ENCODE measurements at regions not wholly inside any gene's neighbourhood (a gene's known extent, or its start where the extent isn't known, plus 50 kb on each side); places are given as distances from the start of the nearest gene placed in this dataset.

DNA sequence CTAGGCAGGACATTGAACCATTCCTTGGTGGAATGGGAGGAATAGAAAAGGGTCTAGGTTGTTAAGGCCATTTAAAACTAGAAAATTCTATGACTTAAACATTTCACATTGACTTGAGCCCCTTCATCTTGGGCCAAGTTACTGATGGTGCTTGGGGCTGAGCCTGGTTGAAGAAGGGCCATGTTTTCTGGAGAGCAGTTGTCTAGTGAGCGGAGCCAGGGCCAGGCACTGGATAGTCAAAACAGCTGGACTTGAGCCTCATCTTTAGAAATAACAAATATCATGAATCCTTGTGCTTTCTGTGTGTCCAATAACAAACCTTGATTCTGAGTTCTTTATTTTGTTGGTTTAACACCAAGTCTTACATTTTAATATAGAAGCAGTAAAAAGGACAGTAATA lies 134.6 kb upstream of the TCF21 start:
- TF ChIP-seq, protein P1, sequence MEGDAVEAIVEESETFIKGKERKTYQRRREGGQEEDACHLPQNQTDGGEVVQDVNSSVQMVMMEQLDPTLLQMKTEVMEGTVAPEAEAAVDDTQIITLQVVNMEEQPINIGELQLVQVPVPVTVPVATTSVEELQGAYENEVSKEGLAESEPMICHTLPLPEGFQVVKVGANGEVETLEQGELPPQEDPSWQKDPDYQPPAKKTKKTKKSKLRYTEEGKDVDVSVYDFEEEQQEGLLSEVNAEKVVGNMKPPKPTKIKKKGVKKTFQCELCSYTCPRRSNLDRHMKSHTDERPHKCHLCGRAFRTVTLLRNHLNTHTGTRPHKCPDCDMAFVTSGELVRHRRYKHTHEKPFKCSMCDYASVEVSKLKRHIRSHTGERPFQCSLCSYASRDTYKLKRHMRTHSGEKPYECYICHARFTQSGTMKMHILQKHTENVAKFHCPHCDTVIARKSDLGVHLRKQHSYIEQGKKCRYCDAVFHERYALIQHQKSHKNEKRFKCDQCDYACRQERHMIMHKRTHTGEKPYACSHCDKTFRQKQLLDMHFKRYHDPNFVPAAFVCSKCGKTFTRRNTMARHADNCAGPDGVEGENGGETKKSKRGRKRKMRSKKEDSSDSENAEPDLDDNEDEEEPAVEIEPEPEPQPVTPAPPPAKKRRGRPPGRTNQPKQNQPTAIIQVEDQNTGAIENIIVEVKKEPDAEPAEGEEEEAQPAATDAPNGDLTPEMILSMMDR (IDR thresholded peaks at IDR 0.05; ENCODE audit: insufficient read depth, low read length, poor library complexity, severe bottlenecking), result no peak
- DNase-seq (ENCODE audit: low read depth), result no peak
- Histone ChIP-seq H3K27me3 (ENCODE audit: control insufficient read depth, insufficient read depth, low read length) (no peaks in the 10 kb centered on the region), H3K36me3 (ENCODE audit: control insufficient read depth, insufficient read depth, low read length) (no peaks in the 10 kb centered on the region), H3K4me3 (ENCODE audit: low read depth, low read length) (no peak overlapping the region)

DNA sequence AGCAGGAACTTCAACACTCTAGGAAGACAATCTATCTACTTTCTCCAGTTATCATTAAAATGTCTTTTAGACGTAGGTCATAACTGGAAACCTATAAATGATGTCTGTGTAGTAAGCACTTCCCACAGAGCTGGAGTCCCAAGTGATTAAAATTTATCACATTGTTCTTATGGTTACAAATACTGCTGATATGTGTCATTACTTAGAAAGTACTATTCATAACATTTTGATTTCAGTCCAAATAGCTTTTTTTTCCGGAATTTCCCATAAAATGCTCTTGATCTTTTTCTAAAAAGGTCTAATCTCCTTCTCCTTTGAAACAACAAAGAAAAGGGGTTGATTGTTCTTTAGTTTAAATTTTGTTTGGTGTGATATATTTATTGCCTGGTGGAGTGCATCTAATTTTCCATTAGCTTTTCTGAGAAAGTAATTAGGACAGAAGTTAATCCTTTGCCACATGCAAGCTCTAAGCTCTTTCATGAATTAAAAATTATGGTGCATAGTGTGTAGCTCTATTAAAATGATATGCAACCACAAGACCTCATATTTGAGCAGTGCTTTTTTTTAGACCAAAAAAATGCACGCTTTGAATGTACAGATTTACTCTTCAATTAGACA lies 132.7 kb upstream of the TCF21 start:
- DNase-seq (ENCODE audit: low read depth), result no peak
- TF ChIP-seq, protein P1 (IDR thresholded peaks at IDR 0.05; ENCODE audit: insufficient read depth, low read length, poor library complexity, severe bottlenecking), result no peak
- no peaks in the 10 kb centered on the region for H3K36me3 ChIP-seq (ENCODE audit: control insufficient read depth, insufficient read depth, low read length)
- no peaks in the 10 kb centered on the region for H3K27me3 ChIP-seq (ENCODE audit: control insufficient read depth, insufficient read depth, low read length)
- H3K4me3 ChIP-seq (ENCODE audit: low read depth, low read length), result no peak overlapping the region

DNA sequence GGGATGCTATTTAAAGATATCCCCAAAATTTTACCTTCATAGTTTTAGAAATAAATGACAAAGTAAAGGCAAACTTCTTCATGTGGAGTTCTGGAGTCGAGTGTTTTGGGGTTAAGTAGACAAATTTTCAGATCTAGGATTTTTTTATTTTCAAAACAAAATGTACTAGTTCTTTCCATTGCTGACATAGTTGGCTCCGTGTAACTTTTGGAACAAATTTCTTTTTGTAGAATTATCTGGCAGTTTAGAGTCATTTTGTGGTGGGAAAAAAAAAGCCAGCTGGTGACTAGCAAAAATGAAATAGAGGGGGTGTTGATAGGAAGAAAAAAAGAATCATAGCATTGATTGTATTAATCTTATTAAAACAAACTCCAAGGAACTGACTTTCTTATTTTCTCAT lies 131.6 kb upstream of the TCF21 start:
- no peak for DNase-seq (ENCODE audit: low read depth)
- Histone ChIP-seq H3K36me3 (ENCODE audit: control insufficient read depth, insufficient read depth, low read length) (no peaks in the 10 kb centered on the region), H3K27me3 (ENCODE audit: control insufficient read depth, insufficient read depth, low read length) (no peaks in the 10 kb centered on the region), H3K4me3 (ENCODE audit: low read depth, low read length) (no peak overlapping the region)
- TF ChIP-seq, protein P1 (IDR thresholded peaks at IDR 0.05; ENCODE audit: insufficient read depth, low read length, poor library complexity, severe bottlenecking), result no peak

DNA sequence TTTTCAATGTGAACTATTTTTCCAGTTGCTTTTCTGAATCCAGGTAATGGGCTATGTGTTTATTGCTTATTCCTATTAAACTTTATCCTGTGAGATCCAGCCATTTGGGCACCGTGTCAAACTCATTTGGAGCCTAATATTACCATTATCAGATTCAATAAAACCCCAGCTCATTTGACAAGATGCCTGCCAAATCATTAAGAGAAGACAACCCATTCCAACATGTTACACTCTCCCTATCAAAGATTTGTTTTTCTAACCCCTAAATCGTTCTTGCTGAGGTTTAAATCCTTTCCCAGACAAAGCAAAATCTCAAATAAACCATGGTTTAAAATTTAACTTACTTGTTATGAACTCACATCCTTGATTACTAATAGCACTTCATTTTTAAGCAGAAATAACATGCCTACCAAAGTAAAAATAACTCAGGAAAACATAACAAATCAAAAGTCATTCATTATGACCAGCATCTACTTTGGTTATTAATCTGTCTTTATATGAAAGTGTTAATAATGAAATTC lies 130.0 kb upstream of the TCF21 start:
- Histone ChIP-seq H3K27me3 (ENCODE audit: control insufficient read depth, insufficient read depth, low read length) (no peaks in the 10 kb centered on the region), H3K4me3 (ENCODE audit: low read depth, low read length) (no peak overlapping the region), H3K36me3 (ENCODE audit: control insufficient read depth, insufficient read depth, low read length) (no peaks in the 10 kb centered on the region)
- DNase-seq (ENCODE audit: low read depth), result no peak
- TF ChIP-seq, protein P1 (IDR thresholded peaks at IDR 0.05; ENCODE audit: insufficient read depth, low read length, poor library complexity, severe bottlenecking), result no peak

DNA sequence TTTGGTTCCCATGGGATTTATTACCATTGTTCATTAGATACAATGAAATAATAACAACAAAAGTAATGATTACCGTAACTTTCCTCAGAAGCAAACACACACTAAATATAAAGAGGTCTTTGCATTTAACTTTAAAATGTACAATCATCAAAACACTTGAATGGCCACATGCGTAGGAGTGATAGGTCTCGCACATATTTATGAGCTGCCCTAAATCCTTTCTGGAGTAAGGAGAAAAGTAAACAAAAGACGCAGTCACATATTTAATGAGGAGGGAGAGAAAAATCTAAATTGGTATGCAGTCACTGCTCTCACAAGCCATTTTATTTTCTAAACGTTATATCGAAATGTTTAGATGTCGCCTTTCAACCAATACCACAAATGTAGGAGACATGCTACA lies 129.4 kb upstream of the TCF21 start:
- Histone ChIP-seq H3K4me3 (ENCODE audit: low read depth, low read length) (no peak overlapping the region), H3K36me3 (ENCODE audit: control insufficient read depth, insufficient read depth, low read length) (no peaks in the 10 kb centered on the region), H3K27me3 (ENCODE audit: control insufficient read depth, insufficient read depth, low read length) (no peaks in the 10 kb centered on the region)
- DNase-seq (ENCODE audit: low read depth), result no peak
- TF ChIP-seq, protein P1 (IDR thresholded peaks at IDR 0.05; ENCODE audit: insufficient read depth, low read length, poor library complexity, severe bottlenecking), result no peak

DNA sequence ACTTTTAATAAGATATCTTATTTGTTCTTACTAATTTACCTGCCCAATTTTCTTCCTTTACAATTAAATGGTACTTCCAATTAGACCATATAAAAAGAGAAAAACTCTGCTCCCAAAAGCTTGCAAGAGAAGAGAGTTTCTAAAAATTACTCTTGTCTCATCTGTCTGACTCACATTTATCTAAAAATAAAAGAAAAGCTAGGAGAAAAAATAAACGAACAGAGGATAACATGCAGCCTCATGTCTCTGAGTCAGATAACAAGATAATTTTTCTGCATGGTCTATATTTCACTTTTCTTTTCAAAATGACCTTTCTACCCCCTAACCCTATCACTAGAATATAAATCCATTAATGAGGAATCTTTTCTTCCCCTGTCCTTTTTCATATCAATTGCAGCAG lies 127.2 kb upstream of the TCF21 start:
- no peaks in the 10 kb centered on the region for H3K27me3 ChIP-seq (ENCODE audit: control insufficient read depth, insufficient read depth, low read length)
- no peaks in the 10 kb centered on the region for H3K36me3 ChIP-seq (ENCODE audit: control insufficient read depth, insufficient read depth, low read length)
- no peak for DNase-seq (ENCODE audit: low read depth)
- TF ChIP-seq, protein P1 (IDR thresholded peaks at IDR 0.05; ENCODE audit: insufficient read depth, low read length, poor library complexity, severe bottlenecking), result no peak
- no peak overlapping the region for H3K4me3 ChIP-seq (ENCODE audit: low read depth, low read length)

Measured in kidney epithelial cell (primary cell).